Hindlimb muscle (tissue), 1 donor: ENCODE measurements at regions not wholly inside any gene's neighbourhood (a gene's known extent, or its start where the extent isn't known, plus 50 kb on each side); places are given as distances from the start of the nearest gene placed in this dataset.
"Not testable (repeated sequence)": the region's sequence is repeated elsewhere in the genome, so short reads cannot be mapped to it uniquely, and the experiment has no call there.

Source experiments
- DNase-seq: peaks from one replicate; pipeline ENCODE4 v3.0.0-alpha.2; 2013

GRCh38 chr20:51185861-51186260 lies 163.0 kb upstream of the KCNG1 start:
- no peak for DNase-seq

GRCh38 chr20:51185277-51185676 lies 162.4 kb upstream of the KCNG1 start:
- no peak for DNase-seq

DNA sequence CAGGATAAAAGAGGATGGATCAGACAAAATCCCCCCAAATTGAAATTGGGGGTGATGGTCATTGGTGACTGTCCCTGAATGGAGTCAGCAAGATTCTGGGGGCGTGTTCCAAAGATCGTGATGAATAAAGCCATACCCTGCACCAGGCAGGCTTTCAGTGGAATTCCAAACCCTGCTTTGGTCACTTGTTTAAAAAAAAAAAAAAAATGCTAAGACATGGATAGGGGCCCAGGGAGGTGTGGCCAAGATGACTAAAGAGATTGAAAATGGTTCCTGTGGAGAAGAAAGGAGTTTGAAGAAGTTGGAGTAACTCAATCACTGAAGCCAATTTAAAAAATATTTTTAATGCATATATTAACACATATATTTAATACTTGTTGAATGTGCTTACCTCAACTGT lies 161.4 kb upstream of the KCNG1 start:
- DNase-seq, result no peak

GRCh38 chr20:51183451-51183850 lies 160.5 kb upstream of the KCNG1 start:
- DNase-seq, result no peak

GRCh38 chr20:51182571-51182970 lies 159.7 kb upstream of the KCNG1 start:
- no peak for DNase-seq

- DNase-seq, result no peak
These were observed 155.2 kb upstream of the KCNG1 start for GRCh38 chr20:51178153-51178552.

GRCh38 chr20:51176876-51177275 lies 154.0 kb upstream of the KCNG1 start:
- DNase-seq, result no peak

GRCh38 chr20:51176446-51176845 lies 153.5 kb upstream of the KCNG1 start:
- no peak for DNase-seq

DNA sequence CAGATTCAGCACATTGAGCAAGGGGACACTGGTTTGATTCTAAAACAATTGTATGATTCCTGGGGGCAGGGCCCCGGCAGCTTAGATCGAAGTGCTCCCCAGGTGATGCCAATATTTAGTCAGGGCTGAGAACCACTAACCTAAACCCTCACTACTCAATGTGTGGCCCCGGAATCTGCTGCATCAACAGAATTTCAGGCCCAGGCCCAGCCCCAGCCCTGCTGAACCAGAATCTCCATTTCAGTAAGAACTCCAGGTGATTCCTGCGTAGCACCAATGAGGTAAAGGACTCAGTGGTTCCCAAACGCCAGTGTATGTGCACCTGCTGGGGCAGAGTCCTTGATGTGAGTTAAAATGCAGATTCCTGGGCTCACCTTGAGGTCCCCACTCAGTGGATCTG lies 152.8 kb upstream of the KCNG1 start:
- no peak for DNase-seq

DNA sequence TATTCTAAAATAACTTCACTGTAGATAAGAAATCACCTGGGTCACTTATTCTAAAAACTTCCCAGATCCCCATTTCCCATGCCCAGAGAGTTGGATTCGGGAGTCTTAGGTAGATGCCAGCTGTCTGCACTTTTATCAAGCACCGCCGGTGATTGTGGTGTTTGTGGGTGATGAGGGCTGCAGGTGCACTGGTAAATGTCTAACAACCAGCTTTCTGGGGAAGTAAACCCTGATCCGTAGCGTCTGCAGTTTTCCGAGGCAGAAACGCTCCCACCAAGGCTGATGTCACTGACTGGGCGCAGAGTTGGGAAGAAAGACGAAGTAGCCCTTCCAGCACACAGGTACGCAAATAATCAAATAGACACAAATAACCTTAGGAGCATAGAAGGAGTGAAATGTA lies 152.2 kb upstream of the KCNG1 start:
- DNase-seq, result no peak

- DNase-seq, result no peak
These were observed 151.6 kb upstream of the KCNG1 start for GRCh38 chr20:51174536-51174935.

GRCh38 chr20:51172558-51173428 lies 149.9 kb upstream of the KCNG1 start:
- DNase-seq, result no peak

GRCh38 chr20:51171141-51171540 lies 148.2 kb upstream of the KCNG1 start:
- DNase-seq, result no peak

DNA sequence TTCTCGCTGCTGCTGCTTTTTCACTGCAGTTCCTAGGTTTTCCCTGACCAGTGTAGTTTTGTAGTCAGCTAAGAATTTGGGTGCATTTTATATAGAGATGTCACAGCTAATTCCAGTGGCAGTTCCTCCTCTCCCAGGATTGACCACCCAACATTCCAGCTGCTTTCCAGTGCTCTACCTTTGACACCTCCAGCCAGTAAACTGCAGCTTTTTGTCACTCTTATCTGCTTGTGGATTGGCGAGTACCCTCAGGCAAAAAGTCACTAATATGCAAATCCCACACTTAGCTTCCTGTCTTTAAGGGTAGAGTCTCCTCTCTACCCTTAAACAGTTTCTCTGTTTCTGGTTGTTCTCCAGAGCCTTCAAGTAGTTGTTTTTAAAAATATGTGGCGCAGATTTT lies 146.9 kb upstream of the KCNG1 start:
- DNase-seq, result no peak

GRCh38 chr20:51167911-51168310 lies 145.0 kb upstream of the KCNG1 start:
- DNase-seq, result not testable (repeated sequence)

DNA sequence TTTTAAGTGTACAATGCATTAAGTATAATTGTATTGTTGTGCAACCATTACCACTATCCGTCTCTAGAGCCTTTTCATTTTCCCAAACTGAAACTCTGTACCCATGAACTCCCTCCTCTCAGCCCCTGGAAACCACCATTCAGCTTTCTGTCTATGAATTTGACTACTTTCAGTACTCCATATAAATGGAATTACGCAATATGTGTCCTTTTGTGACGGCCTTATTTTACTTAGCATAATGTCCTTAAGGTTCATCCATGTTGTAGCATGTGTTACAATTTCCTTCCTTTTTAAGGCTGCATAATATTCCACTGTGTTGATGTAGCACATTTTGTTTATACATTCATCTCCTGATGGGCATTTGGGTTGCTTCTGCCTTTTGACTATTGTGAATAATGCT lies 143.6 kb upstream of the KCNG1 start:
- no peak for DNase-seq

DNA sequence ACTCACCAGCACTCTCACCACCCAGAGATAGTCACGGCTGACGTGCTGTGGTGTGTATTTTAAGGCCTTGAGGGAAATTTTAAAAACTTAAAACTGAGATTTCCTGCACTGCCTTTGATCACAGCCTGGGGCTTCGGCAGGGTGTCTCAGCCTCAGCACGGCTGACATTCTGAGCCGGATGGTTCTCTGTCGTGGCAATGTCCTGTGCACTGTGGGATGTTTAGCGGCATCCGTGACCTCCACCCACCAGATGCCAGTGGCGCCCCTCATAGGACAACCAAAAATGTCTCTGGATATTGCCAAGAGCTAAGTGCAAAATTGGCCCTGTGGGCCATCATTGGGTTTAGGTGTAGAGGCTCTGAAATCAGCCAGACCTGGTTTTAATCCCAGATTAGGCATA lies 142.2 kb upstream of the KCNG1 start:
- no peak for DNase-seq

DNA sequence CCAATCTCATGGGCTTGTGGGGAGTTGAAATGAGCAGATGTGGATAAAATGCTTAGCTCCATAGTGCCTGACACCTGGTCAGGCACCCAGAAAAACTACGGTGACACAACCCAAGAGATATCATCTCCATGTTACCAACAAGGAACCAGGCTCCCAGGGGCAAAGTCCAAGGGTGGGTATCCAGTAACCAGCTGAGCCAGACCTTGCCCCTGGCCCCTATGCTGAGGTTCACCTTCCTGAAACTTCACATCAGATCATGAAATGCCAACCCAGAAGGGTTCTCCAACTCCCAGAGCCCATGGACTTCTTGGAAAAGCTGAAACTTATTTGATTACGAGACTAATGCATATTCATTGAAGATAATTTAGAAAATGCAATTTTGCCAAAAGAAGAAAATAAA lies 141.8 kb upstream of the KCNG1 start:
- DNase-seq, result no peak

DNA sequence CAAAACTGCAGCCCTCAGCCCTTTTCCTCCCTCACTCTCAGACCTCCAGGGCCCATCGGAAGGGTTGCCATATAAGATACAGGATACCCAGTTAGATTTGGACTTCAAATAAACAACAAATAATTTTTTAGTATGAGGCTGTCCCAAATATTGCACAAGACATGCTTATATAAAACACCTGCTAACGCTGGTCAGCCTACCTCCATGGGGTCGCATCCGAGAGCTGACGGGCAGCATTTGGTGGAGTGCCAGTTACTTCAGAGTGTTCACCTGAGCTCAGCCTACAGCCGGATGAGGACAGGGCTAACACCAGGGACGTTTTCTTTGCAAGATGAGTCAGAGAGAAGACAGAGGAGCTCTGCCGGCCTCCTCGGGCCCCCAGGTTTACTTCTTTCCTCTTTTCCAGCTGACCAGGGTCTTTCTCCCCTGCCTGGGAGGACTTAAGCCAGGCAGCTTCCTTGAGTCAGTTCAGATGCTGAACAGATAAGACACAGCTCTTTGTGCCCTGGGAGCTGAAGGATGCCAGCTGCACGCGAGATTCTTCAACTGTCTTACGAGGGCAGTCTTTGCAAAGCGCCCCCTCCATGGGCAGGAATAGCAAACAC lies 141.2 kb upstream of the KCNG1 start:
- DNase-seq, result no peak

DNA sequence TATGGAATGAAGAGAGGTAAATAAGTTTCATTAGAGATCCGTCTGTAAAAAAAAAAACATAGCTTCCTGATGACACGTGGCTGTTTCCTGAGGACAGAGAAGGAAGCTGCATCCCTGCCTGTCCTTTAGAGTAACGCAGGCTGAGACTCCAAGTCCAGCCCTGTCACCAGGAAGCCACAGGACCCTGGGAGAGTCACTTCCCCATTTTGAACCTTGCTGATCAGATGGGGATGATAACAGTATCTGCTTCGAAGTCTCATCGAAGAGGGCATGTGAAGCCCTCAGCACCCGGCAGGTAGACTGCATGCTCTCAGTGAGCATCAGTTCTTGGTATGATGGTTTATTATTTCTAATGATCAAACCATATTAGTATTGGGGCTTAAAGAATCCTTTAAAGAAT lies 139.1 kb upstream of the KCNG1 start:
- DNase-seq, result no peak

DNA sequence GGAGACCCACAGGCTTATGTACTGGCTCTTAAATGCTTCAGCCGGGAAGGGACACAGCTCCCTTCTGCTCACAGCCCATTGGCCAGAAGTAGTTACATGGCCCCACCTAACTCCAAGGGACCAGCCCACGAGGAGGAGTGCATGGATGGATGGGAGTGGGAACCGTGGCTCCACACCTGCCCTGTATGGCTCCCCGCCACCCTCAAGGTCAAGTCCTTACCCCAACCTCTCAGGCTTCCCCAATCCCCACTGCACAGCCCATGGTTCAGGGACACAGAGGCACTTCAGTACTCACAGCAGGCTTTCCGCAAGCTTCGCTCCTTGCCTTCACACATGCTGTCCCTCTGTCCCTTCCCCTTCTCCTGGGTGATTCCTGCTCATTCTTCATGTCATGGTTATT lies 137.9 kb upstream of the KCNG1 start:
- no peak for DNase-seq

DNA sequence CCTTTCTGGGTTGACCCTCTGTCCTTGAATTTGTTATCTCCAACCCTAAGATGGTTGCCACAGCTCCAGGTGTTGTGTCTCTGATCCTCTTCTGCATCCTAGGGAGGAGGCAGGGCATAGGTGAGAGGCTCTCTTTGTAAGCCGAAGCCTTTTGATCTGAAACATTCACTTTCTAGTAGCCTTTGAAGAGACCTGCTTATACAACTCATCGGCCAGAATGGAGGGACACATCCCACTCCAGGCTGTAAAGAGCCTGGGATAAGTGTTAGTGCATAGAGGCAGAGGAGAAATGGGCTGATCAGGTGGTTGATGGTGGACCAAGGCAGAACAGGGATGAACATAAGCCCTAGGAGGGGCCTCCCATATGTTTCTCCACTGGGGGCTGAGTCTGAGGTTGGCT lies 137.1 kb upstream of the KCNG1 start:
- no peak for DNase-seq

GRCh38 chr20:51159303-51159702 lies 136.4 kb upstream of the KCNG1 start:
- DNase-seq, result no peak

GRCh38 chr20:51158226-51158625 lies 135.3 kb upstream of the KCNG1 start:
- DNase-seq, result no peak
